NCI-H2227 (cell line): ENCODE measurements at regions not wholly inside any gene's neighbourhood (a gene's known extent, or its start where the extent isn't known, plus 50 kb on each side); places are given as distances from the start of the nearest gene placed in this dataset.

Experiments used
- DNase-seq: peaks from one replicate; lab custom pipeline; 2025; ENCODE audit not compliant: unreplicated experiment; lab: John Stamatoyannopoulos, UW

DNA sequence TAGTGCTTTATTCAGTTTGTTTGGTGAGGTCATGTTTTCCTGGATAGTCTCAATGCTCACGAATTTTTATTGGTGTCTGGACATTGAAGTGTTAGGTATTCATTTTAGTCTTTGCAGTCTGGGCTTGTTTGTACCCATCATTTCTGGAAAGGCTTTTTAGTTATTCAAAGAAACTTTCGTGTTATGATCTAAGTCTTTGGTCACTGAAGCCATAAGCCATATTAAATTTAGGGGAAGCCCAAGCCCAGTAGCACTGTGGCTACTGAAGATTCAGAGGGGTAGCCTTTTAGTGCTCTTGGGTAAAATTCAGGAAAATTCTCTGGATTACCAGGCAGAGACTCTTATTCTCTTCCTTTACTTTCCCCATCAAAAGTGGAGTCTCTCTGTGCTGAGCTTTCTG, 56.2 kb upstream of the PEX5L start:
- DNase-seq: no peak

DNA sequence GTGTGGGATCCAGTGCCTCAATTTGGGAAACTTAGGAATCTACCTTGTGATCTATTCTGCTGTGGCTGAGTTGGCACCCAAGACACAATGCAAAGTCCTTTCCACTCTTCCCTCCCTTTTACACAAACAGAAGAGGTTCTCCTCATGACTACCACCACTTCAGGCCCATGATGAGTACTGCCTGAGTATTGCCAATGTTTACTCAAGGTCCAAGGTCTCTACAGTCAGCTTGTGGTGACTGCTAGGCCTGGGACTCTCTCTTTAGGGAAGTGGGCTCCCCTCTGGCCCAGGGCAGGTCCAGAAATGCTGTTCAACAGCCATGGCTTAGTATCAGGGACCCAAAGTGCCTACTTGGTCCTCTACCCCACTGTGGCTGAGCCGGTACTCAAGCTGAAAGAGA, 56.8 kb upstream of the PEX5L start:
- no peak for DNase-seq

DNA sequence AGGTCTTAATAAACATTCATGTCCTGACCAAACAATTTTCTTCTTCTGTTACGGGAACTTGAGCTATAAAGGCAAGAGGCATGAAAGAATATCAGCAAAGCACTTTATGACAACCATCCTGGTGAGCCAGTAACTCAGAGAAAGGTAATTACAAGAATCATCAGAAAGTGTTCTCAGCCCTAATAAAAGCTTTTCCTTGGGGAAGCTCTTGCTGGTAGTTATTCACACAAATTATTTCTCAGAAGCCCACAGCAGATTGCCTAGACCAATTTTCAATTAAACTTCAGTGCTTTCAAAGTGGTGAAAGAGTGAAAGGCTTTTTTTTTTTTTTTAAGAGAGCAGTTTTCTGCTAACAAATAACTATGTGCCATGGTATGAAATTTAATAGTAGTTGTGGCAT, 60.9 kb upstream of the PEX5L start:
- DNase-seq: peak; percentile 31

DNA sequence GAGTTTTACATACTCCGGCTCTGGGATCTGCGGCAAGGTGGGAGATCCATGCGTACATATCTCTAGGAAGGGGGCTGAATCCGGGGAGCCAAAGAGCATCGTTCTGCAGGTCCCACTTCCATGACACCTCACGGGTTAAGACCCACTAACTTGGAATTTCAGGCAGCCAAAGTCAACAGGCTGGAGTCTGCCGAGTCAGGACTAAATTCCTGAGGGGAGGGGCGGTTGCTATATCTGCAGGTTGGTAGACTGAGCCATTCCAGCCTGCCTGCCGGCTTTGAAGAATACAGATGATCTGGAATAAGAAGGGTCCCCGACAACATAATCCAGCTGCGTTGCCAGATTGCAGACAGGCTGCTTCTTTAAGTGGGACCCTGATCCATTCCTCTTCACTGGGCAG, 65.4 kb upstream of the PEX5L start:
- DNase-seq: no peak

DNA sequence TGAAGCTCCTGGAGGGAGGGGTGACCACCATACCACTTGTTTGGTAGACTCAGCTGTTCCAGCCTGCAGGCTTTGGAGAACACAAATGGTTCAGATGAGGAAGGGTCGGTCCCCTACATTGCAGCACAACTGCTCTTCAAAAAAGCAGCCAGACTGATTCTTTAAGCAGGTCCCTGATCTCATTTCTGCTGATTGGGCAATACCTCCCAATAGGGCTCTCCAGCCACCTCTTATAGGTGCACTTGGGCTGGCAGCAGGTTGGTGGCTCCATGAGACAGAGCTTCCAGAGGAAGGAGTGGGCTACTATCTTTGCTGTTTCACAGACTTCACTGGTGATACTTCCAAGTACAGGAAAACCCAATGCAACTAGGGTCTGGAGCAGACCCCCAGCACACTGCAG, 65.9 kb upstream of the PEX5L start:
- no peak for DNase-seq

DNA sequence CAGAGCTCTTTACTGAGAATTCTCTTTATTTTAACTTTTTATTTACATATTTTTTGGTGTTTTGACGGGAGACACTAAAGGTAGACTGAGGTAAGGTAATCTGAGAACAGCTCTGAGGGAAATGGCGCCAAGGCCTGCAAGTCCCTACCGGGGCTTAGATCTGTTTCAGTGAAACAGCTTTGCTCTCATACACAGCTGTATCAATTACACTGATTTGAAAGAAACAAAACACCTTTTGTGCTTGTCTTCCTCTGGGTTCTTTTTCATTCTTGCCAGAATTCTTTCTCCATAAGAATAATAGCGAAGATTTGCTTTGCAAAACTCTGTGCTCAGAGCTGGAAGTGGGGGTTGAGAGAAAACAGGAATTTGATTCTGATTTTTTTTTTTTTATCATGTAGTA, 79.5 kb upstream of the PEX5L start:
- DNase-seq: no peak

DNA sequence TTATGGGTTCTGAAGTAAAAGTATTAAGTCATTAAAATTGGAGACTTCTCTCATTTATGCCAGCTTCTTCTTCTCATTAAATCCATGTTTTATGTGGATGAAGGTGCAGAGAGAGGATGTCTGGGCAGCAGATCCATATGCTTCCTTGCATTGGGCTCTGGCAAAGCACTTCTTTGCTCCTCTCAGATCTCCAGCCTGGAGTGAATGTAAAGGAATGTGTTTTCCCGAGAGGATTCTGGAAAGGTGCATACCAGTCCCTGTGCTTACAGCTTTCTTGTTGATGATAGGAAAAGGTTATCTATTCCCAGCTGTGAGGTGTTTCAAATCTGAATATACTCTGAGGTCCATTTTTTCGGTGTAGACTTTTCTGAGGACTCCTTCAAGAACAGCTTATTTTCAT, 79.9 kb upstream of the PEX5L start:
- no peak for DNase-seq

DNA sequence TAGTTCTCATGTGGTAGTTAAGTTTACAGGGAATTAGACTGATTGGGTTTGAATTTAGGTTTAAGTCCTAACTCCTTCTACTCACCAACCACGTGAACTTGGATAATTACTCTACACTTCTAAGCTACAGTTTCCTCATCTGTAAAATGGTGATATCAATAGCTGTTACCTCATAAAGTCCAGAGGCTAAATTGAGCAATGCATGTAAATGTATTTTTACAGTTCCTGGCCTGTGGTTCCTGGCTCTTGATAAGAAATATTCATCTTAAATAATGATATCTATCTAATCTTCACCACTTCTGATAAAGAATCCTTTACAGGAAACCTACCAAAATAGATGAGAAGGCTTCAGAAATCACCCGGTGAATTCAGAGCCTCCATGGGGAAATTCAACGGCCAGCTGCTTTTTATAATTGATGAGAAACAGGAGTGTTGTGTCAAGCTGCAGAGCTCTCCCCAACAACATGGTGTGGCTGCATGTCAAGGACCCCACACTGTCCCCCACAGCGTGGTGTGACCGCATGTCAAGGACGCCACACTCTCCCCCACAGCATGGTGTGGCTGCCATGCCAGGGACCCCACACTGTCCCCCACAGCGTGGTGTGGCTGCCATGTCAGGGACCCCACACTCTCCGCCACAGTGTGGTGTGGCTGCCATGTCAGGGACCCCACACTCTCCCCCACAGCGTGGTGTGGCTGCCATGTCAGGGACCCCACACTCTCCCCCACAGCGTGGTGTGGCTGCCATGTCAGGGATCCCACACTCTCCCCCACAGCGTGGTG, 80.8 kb upstream of the PEX5L start:
- no peak for DNase-seq

DNA sequence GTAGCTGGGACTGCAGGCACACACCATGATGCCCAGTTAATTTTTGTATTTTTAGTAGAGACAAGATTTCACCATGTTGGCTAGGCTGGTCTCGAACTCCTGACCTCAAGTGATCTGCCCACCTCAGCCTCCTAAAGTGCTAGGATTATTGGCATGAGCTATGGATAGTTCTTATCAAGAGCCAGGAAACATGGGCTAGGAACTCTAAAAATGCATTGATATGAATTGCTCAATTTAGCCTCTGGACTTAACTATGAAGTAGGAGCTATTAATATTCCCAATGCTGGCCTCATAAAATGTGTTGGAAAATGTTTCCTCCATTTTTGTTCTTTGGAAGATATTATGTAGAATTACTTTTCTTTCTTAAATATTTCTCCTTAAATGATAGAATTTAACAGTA, 82.8 kb upstream of the PEX5L start:
- DNase-seq: no peak

DNA sequence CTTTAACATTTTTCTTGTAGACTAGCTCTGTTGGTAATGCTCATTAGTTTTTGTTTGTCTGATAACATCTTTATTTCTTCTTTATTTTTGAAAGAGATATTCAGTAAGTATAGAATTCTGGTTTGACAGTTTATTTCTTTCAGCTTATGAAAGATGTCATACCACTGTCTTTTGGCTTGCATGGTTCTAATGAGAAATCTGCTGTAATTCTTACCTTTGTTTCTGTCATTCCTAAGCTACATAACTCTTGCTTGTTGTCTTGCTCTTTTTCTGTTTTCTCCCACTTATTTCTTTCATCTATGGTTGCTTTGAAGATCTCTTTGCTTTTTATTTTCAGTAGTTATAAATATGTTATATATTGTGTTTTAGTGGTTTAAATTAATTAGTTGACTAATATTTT, 87.2 kb upstream of the PEX5L start:
- DNase-seq: no peak

DNA sequence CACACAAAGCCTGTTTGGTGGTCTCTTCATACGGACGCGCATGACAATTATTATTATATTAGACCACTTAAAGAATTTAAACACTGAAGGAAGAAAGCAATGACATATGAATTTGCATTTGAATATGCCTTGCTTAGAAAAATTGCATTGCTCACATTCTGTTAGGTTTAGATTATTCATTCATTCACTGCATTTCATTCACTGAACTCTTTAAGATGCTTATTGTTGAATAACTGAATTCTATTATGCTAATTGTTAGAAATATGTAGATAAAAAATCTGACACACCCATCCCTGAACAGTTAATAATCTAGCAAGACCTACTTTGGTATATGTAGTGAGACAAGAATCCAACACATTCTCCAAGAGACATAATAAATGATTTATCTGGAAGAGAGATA, 94.4 kb upstream of the PEX5L start:
- no peak for DNase-seq

DNA sequence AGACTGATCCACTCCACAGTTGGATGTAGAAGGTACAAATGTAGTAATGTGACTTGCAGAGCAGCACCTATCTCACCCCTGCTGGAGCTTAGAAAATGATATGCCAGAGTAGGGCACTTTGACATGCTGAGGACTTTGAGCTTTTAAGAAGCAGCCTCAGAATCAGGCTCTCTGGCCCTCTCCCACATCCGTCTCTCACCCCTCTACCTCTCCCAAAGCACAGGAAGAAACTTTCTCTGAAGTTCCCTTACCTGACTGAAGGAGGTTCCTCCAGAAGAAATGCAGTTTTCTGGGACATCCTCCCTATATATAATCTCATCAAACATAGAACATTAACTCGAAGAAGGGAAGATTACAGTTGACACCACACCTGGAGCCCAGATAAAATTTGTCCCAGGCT, 98.4 kb upstream of the PEX5L start:
- DNase-seq: no peak

DNA sequence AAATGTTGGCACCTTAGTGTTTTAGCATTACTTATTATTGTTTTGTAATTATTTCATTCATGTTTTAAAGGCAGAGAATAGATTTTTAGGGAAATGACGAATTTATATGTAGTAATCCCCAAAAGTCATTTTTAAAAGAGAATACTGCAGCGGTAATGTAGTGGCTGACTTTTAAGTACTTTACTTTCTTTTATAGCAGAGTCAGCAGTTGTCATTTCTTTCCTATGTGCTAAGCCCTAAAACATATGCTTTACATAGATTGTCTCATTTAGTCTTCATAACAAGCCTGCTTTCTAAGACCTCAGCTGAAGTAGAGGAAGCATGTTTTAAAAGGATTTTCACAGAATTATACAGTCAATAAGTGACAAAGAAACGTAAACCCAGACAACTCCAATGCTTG, 102.1 kb upstream of the PEX5L start:
- no peak for DNase-seq

DNA sequence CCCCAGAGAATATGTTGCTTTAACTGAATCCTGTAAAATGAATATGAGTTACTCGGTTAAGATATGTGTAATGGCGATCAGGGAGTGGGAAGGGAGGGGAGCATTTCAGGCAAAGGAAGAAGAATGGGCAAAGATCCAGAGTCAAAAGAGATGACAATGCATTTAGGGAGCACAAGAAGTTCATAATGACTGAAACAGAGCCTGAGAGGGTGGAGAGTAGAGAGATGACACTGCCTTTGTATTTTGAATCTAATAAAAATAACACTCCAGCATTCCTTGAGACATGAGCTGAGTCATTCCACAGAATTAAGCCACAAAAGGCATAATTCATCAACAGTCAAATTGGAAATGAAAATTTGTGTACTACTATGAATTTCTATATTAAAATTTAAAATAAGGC, 105.3 kb upstream of the PEX5L start:
- DNase-seq: no peak

DNA sequence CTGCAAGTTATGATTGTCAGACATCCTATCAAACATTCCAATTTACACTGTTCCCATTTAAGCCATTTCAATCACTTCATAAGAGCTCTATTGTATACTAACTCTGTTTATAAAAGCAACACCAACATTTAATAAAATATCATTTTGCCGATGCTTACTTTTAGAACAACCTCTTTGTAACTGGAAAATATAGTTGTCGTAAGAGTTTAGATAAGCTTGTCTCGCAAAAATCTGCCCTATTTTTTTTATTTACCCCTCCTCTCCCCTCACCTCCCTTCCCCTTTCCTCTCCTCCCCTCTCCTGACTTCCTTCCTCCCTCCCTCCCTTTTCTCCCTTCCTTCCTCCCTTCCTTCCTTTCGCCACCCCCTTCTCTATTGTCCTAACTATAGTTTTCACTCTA, 105.7 kb upstream of the PEX5L start:
- DNase-seq: no peak

DNA sequence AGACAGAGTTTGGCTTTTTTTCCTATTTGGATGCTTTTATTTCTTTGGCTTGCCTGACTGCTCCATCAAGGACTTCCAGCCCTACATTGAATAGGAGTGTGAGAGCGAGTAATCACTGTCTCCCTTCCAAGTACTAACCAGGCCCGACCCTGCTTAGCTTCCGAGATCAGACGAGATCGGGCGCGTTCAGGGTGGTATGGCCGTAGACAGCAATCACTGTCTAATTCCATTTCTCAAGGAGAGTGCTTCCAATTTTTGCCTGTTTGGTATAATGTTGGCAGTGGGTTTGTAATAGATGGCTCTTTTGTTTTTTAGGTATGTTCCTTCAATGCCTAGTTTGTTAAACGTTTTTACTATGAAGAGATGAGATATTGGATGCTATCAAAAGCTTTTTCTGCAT, 125.0 kb upstream of the PEX5L start:
- DNase-seq: no peak

DNA sequence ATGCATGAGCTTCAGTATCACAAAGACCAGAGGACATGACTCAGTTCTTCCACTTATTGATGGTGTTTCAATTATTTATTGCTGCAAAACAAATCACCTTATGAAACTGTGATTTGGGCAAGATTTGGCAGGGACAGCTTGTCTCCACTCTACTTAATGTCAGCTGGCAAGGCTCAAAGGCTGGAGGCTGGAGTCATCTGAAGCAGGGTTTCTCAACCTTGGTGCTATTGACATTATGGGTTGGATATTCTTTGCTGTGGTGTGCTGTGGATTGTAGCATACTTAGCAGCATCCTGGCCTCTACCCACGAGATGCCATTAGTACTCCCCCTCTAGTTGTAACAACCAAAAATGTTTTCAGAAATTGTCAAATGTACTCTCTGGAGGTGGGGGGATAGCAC, 138.8 kb upstream of the PEX5L start:
- no peak for DNase-seq

DNA sequence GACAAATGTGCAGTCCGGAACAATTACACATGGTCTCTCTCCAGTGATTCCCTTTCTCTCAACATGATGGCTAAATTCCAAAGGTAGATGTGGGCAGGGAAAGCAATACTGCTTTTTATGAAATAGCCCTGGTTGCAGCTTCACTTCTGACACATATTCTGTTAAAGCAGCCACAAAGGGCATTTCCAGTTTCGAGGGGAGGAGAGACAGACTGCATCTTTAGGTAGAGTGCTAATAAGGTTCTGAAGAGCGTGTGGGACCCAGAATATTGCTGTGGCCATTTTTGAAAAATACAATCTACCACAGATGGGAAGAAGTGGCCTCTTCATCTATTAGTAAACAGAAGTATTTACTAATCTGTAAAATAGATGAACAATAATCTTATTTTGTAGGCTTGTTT, 139.3 kb upstream of the PEX5L start:
- DNase-seq: no peak

DNA sequence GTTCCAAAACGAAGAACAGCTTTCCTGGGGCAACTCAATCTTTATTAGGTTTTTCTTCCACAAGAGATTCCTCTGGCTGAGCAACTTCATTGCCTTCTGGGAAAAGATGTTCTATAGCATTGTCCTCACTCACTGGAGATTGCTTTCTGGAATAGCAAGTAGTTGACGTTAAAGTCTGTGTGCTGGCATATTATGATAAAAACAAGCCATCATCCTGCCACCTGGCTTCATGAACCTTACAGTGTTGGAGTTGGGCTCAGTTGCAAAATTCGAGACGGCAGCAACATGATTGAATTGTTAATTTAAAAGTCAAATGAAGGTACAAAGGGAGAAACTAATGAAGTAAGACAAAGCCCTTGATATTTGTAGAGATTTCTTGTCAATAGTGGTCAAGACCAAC, 140.5 kb upstream of the PEX5L start:
- no peak for DNase-seq

DNA sequence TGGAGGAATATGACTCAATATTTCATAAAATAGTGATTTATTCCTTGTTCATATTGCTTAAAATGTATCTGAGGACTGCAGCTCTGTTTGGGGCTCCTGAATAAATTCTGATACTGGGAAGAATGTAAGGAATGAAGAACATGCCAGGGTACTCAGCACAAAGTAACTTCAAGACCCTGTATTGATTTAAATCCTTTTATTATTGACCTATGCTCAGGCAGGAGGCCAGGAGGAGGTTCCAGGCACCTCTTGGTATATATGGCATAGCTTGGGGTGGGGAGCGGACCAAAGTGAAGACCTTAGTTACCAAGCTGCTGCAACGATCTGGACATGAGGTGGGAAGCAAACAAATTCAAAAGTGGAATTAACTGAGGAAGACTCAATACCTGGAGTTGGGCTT, 142.8 kb upstream of the PEX5L start:
- DNase-seq: no peak

DNA sequence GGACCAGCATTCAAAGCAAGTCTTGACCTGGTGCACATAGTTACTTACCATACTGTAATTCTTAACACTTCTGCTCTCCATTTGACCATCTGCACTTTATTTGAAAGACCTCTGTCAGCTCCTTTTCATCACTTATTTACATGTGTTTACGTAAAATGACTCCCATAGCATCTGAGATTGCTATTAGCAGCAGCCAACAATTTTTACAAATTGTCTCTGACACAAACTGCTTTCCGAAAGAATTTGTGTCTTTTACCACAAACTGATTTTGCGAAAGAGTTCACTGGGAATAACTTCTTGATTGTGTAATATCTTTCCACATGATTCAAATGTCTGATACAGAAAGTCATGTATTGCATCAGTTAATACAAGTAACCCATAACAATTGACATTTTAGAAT, 144.1 kb upstream of the PEX5L start:
- DNase-seq: no peak

DNA sequence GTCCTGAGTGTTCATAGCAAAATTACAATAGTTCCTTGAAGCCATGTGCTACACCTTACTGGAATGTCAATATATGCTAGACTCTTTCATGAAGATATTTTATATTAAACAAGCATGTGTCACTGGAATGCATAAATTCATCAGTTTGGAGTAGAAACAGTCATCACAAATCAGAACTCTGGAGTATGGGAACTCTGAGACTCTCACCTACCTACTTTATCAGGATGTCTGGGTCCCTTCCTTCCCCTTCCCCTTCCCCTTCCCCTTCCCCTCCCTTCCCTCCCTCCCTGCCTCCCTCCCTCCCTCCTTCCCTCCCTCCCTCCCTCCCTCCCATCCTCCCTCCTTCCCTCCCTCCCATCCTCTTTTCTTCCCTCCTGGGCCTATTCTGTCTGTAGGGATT, 144.7 kb upstream of the PEX5L start:
- DNase-seq: no peak

DNA sequence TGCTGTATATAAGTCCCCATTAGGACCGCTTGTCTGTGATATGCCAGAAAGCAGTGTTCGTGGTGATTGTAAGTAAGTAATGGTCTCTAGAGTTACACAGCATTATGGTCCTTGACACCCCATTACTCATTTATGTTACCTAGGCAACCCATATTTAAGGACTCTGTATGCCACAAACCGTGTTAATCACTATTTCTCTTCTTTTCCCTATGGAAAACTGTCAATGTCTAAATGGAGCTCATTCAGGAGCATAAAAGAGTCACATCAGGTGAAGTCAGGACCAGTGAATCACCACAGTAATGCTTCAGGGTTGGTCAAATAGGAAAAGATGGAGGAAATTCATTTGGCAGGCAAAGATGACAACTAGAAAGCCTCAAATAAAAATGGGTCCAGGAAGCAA, 146.6 kb upstream of the PEX5L start:
- peak; percentile 9 for DNase-seq

DNA sequence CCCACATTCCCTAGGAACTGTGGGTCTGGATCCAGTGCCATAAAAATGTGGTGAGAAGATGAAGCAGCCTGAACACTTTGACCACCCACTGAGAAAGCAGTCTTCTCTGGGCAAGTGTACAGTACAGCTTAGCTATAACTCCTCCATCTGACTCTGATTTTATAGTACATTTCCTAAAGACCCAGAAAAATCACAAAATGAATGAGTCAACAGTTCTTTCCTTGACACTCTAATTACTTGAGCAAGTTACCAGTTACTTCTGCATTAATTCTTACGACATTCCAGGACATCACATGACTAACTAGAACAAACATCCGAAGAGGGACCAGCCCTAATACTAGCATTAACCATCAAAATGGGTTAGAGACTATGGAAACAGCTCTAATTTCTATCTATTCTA, 148.1 kb upstream of the PEX5L start:
- DNase-seq: no peak
